ENCODE measurements at regions not wholly inside any gene's neighbourhood (a gene's known extent, or its start where the extent isn't known, plus 50 kb on each side); places are given as distances from the start of the nearest gene placed in this dataset.

DNA sequence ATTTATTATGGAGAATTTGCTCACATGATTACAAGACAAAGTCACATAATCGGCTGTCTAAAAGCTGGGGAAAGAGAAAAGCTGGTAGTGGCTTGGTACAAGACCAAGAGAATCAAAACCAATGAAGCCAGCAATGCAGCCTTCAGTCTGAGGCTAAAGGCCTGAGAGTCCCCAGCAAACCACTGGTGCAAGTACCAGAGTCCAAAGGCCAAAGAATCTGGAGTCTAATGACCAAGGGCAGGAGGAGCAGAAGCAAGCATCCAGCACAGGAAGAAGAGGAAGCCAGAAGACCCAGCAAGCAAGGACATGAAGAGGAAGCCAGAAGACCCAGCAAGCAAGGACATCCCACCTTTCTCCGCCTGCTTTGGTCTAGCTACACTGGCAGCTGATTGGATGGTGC is 250.6 kb upstream of the SALL1 start:
- TF ChIP-seq CTCF (IDR thresholded peaks at IDR 0.05; ENCODE audit: partially characterized antibody, unreplicated experiment) = no peak
- Mint-ChIP-seq H3K36me3 (ENCODE audit: unreplicated experiment) (peaks cover 23% of the 10 kb centered on the region), H3K4me3 (ENCODE audit: unreplicated experiment) (no peak overlapping the region), H3K27ac (ENCODE audit: unreplicated experiment) (no peak overlapping the region), H3K9me3 (ENCODE audit: unreplicated experiment) (peaks cover 2% of the 10 kb centered on the region), H3K4me1 (ENCODE audit: low read depth, unreplicated experiment) (no peaks in the 10 kb centered on the region), H3K27me3 (ENCODE audit: unreplicated experiment) (no peaks in the 10 kb centered on the region)
- DNase-seq = no peak

- H3K9me3 Mint-ChIP-seq (ENCODE audit: unreplicated experiment) = peaks cover 2% of the 10 kb centered on the region
- peaks cover 23% of the 10 kb centered on the region for H3K36me3 Mint-ChIP-seq (ENCODE audit: unreplicated experiment)
- no peak overlapping the region for H3K27ac Mint-ChIP-seq (ENCODE audit: unreplicated experiment)
- H3K4me1 Mint-ChIP-seq (ENCODE audit: low read depth, unreplicated experiment) = no peaks in the 10 kb centered on the region
- peaks cover 1% of the 10 kb centered on the region for H3K27me3 Mint-ChIP-seq (ENCODE audit: unreplicated experiment)
- TF ChIP-seq CTCF (IDR thresholded peaks at IDR 0.05; ENCODE audit: partially characterized antibody, unreplicated experiment) = no peak
- H3K4me3 Mint-ChIP-seq (ENCODE audit: unreplicated experiment) = no peak overlapping the region
- DNase-seq = no peak
Measured at GRCh38 chr16:51399908-51400670, 249.0 kb upstream of the SALL1 start.

DNA sequence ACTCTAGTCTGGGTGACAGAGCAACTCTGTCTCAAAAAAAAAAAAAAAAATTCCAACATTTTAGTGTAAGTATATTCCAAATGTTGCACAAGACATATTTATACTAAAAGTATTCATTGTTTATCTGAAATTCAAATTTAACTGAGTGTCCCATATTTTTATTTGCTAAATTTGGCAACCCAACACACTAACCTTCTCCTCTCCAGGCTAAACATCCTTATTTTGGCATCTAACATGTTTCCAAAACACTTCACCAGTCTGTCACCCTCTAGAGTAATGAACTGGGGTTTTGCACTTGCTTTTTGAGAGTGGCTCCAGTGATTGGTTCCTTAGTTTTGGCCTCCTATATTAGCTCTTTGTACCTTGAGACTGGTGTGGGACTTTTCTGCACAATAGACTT is 243.4 kb upstream of the SALL1 start:
- H3K27ac Mint-ChIP-seq (ENCODE audit: unreplicated experiment) = no peak overlapping the region
- TF ChIP-seq CTCF (IDR thresholded peaks at IDR 0.05; ENCODE audit: partially characterized antibody, unreplicated experiment) = no peak
- peaks cover 12% of the 10 kb centered on the region for H3K4me1 Mint-ChIP-seq (ENCODE audit: low read depth, unreplicated experiment)
- H3K4me3 Mint-ChIP-seq (ENCODE audit: unreplicated experiment) = no peak overlapping the region
- no peak for DNase-seq
- H3K27me3 Mint-ChIP-seq (ENCODE audit: unreplicated experiment) = peaks cover 1% of the 10 kb centered on the region
- H3K36me3 Mint-ChIP-seq (ENCODE audit: unreplicated experiment) = peaks cover 12% of the 10 kb centered on the region
- peaks cover 2% of the 10 kb centered on the region for H3K9me3 Mint-ChIP-seq (ENCODE audit: unreplicated experiment)

GRCh38 chr16:51393381-51394005 is 242.4 kb upstream of the SALL1 start:
- TF ChIP-seq CTCF (IDR thresholded peaks at IDR 0.05; ENCODE audit: partially characterized antibody, unreplicated experiment) = no peak
- Mint-ChIP-seq H3K9me3 (ENCODE audit: unreplicated experiment) (peaks cover 2% of the 10 kb centered on the region), H3K27me3 (ENCODE audit: unreplicated experiment) (peaks cover 1% of the 10 kb centered on the region), H3K4me1 (ENCODE audit: low read depth, unreplicated experiment) (peaks cover 12% of the 10 kb centered on the region), H3K36me3 (ENCODE audit: unreplicated experiment) (peaks cover 12% of the 10 kb centered on the region), H3K4me3 (ENCODE audit: unreplicated experiment) (no peak overlapping the region), H3K27ac (ENCODE audit: unreplicated experiment) (no peak overlapping the region)
- DNase-seq = no peak

- no peaks in the 10 kb centered on the region for H3K9me3 Mint-ChIP-seq (ENCODE audit: unreplicated experiment)
- H3K36me3 Mint-ChIP-seq (ENCODE audit: unreplicated experiment) = peaks cover 8% of the 10 kb centered on the region
- H3K27me3 Mint-ChIP-seq (ENCODE audit: unreplicated experiment) = peaks cover 1% of the 10 kb centered on the region
- peaks cover 12% of the 10 kb centered on the region for H3K4me1 Mint-ChIP-seq (ENCODE audit: low read depth, unreplicated experiment)
- H3K4me3 Mint-ChIP-seq (ENCODE audit: unreplicated experiment) = no peak overlapping the region
- TF ChIP-seq CTCF (IDR thresholded peaks at IDR 0.05; ENCODE audit: partially characterized antibody, unreplicated experiment) = no peak
- no peak overlapping the region for H3K27ac Mint-ChIP-seq (ENCODE audit: unreplicated experiment)
- DNase-seq = peak; percentile 19
Measured at GRCh38 chr16:51392521-51393187, 241.6 kb upstream of the SALL1 start.

All from glutamatergic neuron (in vitro differentiated cells).